ENCODE measurements at regions not wholly inside any gene's neighbourhood (a gene's known extent, or its start where the extent isn't known, plus 50 kb on each side); places are given as distances from the start of the nearest gene placed in this dataset.

GRCh38 chr12:5184186-5184585, 140.5 kb downstream of the KCNA5 start:
- H3K27me3 ChIP-seq (ENCODE audit: insufficient read depth, low read length): no peaks in the 10 kb centered on the region
- no peaks in the 10 kb centered on the region for H3K9me2 ChIP-seq (ENCODE audit: low read depth, low read length)
- H4K20me1 ChIP-seq (ENCODE audit: insufficient read depth, low read length): no peaks in the 10 kb centered on the region
- no peaks in the 10 kb centered on the region for H3F3A ChIP-seq (ENCODE audit: insufficient read depth, low read length)
- H3K27ac ChIP-seq (ENCODE audit: low read depth, low read length, poor library complexity, severe bottlenecking): no peak overlapping the region
- H3K9ac ChIP-seq (ENCODE audit: low read length): no peak overlapping the region
- no peaks in the 10 kb centered on the region for H3K36me3 ChIP-seq (ENCODE audit: insufficient read depth, low read length)
- no peaks in the 10 kb centered on the region for H3K4me1 ChIP-seq (ENCODE audit: insufficient read depth, low read length, severe bottlenecking)
- no peaks in the 10 kb centered on the region for H3K9me3 ChIP-seq (ENCODE audit: low read length)
- no peak for TF ChIP-seq EZH2 (IDR thresholded peaks at IDR 0.05; ENCODE audit: borderline replicate concordance, low read length)
- no peak for TF ChIP-seq CTCF (IDR thresholded peaks at IDR 0.05; ENCODE audit: low read length)
- H2AFZ ChIP-seq (ENCODE audit: low read length): no peak overlapping the region
- no peak overlapping the region for H3K4me2 ChIP-seq (ENCODE audit: low read length)
- no peaks in the 10 kb centered on the region for H3K79me2 ChIP-seq (ENCODE audit: insufficient read depth, low read length)
- no peak overlapping the region for H3K4me3 ChIP-seq (ENCODE audit: low read depth, low read length, poor library complexity, severe bottlenecking)

DNA sequence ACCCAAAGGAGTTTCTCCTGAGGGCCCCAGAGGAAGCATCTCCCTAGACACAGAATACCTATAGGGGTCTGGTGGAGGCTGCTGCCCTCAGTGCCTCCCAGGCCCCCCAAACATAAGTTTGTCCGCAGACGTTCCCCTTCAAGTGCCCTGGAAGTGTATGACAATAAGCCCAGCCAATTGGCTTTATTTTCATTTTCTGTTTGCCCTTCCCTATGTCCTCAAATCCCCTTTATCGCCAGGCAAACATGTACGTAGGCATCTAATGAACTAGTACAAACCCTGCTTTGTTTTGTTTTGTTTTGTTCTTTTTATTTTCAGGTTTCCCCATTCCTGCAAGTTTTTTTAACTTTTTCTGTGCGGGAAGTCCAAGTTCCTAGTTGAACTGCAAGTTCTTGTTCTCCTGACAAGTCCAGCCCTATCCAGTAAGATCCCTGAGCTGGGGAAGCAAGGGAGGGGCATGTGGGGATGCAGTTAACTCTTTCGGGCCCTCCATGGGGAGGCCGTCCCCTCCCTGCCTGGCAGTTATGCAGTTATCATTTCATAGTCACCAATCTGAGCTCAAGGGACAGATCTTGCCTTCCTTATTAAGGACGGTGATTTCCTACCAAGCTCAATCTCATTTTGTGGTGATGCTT, 141.9 kb downstream of the KCNA5 start:
- H3K9me3 ChIP-seq (ENCODE audit: low read length): no peaks in the 10 kb centered on the region
- TF ChIP-seq CTCF (IDR thresholded peaks at IDR 0.05; ENCODE audit: low read length) (no peak), EZH2 (IDR thresholded peaks at IDR 0.05; ENCODE audit: borderline replicate concordance, low read length) (no peak)
- H4K20me1 ChIP-seq (ENCODE audit: insufficient read depth, low read length): no peaks in the 10 kb centered on the region
- no peak overlapping the region for H3K9ac ChIP-seq (ENCODE audit: low read length)
- H3K4me1 ChIP-seq (ENCODE audit: insufficient read depth, low read length, severe bottlenecking): no peaks in the 10 kb centered on the region
- no peaks in the 10 kb centered on the region for H3K9me2 ChIP-seq (ENCODE audit: low read depth, low read length)
- H3K4me3 ChIP-seq (ENCODE audit: low read depth, low read length, poor library complexity, severe bottlenecking): no peak overlapping the region
- no peak overlapping the region for H3K4me2 ChIP-seq (ENCODE audit: low read length)
- no peak overlapping the region for H3K27ac ChIP-seq (ENCODE audit: low read depth, low read length, poor library complexity, severe bottlenecking)
- H3F3A ChIP-seq (ENCODE audit: insufficient read depth, low read length): no peaks in the 10 kb centered on the region
- H3K27me3 ChIP-seq (ENCODE audit: insufficient read depth, low read length): no peaks in the 10 kb centered on the region
- no peak overlapping the region for H2AFZ ChIP-seq (ENCODE audit: low read length)
- no peaks in the 10 kb centered on the region for H3K79me2 ChIP-seq (ENCODE audit: insufficient read depth, low read length)
- H3K36me3 ChIP-seq (ENCODE audit: insufficient read depth, low read length): no peaks in the 10 kb centered on the region

GRCh38 chr12:5186715-5187114, 143.0 kb downstream of the KCNA5 start:
- no peak for TF ChIP-seq EZH2 (IDR thresholded peaks at IDR 0.05; ENCODE audit: borderline replicate concordance, low read length)
- TF ChIP-seq CTCF (IDR thresholded peaks at IDR 0.05; ENCODE audit: low read length): no peak
- H4K20me1 ChIP-seq (ENCODE audit: insufficient read depth, low read length): no peaks in the 10 kb centered on the region
- no peaks in the 10 kb centered on the region for H3K9me3 ChIP-seq (ENCODE audit: low read length)
- H3K4me3 ChIP-seq (ENCODE audit: low read depth, low read length, poor library complexity, severe bottlenecking): no peak overlapping the region
- H2AFZ ChIP-seq (ENCODE audit: low read length): no peak overlapping the region
- H3K9me2 ChIP-seq (ENCODE audit: low read depth, low read length): no peaks in the 10 kb centered on the region
- H3F3A ChIP-seq (ENCODE audit: insufficient read depth, low read length): no peaks in the 10 kb centered on the region
- no peaks in the 10 kb centered on the region for H3K36me3 ChIP-seq (ENCODE audit: insufficient read depth, low read length)
- H3K79me2 ChIP-seq (ENCODE audit: insufficient read depth, low read length): no peaks in the 10 kb centered on the region
- no peaks in the 10 kb centered on the region for H3K4me1 ChIP-seq (ENCODE audit: insufficient read depth, low read length, severe bottlenecking)
- H3K9ac ChIP-seq (ENCODE audit: low read length): no peak overlapping the region
- H3K27me3 ChIP-seq (ENCODE audit: insufficient read depth, low read length): no peaks in the 10 kb centered on the region
- no peak overlapping the region for H3K27ac ChIP-seq (ENCODE audit: low read depth, low read length, poor library complexity, severe bottlenecking)
- H3K4me2 ChIP-seq (ENCODE audit: low read length): no peak overlapping the region
